ENCODE measurements at regions not wholly inside any gene's neighbourhood (a gene's known extent, or its start where the extent isn't known, plus 50 kb on each side); places are given as distances from the start of the nearest gene placed in this dataset.

GRCh38 chr4:57191523-57192034 lies 81.4 kb upstream of the IGFBP7 start:
- TF ChIP-seq CTCF (IDR thresholded peaks at IDR 0.05) (no peak), POLR2A (IDR thresholded peaks at IDR 0.05) (no peak)
